ENCODE measurements at regions not wholly inside any gene's neighbourhood (a gene's known extent, or its start where the extent isn't known, plus 50 kb on each side); places are given as distances from the start of the nearest gene placed in this dataset.

DNA sequence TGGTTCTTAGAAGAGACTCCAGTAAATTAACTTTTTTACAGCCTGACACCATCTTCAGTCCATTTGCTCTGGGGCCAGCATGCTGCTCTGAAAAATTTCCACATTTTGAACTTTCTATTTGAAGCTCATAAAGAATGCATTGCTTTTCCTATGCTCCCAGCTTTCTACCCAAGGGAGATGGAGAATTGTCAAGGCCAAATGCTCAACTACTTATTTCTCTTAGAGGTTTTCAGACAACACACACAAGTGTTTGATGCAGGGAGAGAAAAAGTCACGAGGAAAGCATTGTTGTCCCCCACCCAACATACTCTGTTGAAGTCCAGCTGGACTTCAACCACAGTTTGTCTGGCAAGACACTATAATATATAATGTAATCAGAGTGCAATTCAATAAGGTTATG is 100.3 kb upstream of the CADPS start:
- no peaks in the 10 kb centered on the region for H3K9me3 ChIP-seq (ENCODE audit: control insufficient read depth in 4 of 4, insufficient read depth in 3 of 4, low read length in 3 of 4)
- TF ChIP-seq, protein P1, sequence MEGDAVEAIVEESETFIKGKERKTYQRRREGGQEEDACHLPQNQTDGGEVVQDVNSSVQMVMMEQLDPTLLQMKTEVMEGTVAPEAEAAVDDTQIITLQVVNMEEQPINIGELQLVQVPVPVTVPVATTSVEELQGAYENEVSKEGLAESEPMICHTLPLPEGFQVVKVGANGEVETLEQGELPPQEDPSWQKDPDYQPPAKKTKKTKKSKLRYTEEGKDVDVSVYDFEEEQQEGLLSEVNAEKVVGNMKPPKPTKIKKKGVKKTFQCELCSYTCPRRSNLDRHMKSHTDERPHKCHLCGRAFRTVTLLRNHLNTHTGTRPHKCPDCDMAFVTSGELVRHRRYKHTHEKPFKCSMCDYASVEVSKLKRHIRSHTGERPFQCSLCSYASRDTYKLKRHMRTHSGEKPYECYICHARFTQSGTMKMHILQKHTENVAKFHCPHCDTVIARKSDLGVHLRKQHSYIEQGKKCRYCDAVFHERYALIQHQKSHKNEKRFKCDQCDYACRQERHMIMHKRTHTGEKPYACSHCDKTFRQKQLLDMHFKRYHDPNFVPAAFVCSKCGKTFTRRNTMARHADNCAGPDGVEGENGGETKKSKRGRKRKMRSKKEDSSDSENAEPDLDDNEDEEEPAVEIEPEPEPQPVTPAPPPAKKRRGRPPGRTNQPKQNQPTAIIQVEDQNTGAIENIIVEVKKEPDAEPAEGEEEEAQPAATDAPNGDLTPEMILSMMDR (IDR thresholded peaks at IDR 0.05; ENCODE audit: control extremely low read depth, extremely low read depth), result no peak

DNA sequence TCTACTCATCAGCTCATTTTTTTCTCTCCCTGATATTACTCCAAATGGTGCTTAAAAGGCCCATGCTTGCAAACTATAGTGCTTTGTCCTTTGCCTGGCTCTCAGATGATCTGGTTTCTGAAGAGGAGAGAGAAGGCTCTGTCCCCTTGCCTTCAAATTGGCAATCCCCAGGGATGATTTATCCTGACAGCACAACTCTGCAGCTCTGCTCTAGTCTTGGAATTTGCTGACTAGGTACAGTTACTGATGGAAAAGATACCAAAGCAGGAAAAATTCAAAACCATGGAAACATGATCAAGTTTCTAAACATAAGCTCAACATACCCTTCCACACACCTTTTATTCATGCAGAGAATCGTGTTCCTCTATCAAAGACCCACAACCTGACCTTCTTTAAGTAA is 106.7 kb upstream of the CADPS start:
- ATAC-seq (ENCODE audit: insufficient read depth, low FRiP score) (no peak), DNase-seq (no peak)
- TF ChIP-seq, protein P1 (IDR thresholded peaks at IDR 0.05; ENCODE audit: control extremely low read depth, extremely low read depth), result no peak
- Histone ChIP-seq H3K27ac (ENCODE audit: low read depth in 1 of 2, low read length in 1 of 2) (no peak overlapping the region), H3K9me3 (ENCODE audit: control insufficient read depth in 4 of 4, insufficient read depth in 3 of 4, low read length in 3 of 4) (no peaks in the 10 kb centered on the region), H3K27me3 (ENCODE audit: control insufficient read depth in 3 of 3, insufficient read depth in 3 of 3, low read length in 2 of 3) (no peaks in the 10 kb centered on the region), H3K36me3 (ENCODE audit: control insufficient read depth in 4 of 4, insufficient read depth in 4 of 4, low read length in 4 of 4) (no peaks in the 10 kb centered on the region), H3K4me1 (ENCODE audit: control insufficient read depth in 5 of 5, insufficient read depth in 5 of 5, low read length in 5 of 5) (no peaks in the 10 kb centered on the region), H3K9ac (ENCODE audit: insufficient read depth in 1 of 2, low read length in 2 of 2) (no peak overlapping the region), H3K4me3 (no peak overlapping the region)
- 0% methylated on average over 1 of the region's 1 CpG for WGBS, 2 donors

More for the DNA sequence above, 100.3 kb upstream of the CADPS start:
- Histone ChIP-seq H3K4me1 (ENCODE audit: control insufficient read depth in 5 of 5, insufficient read depth in 5 of 5, low read length in 5 of 5) (no peaks in the 10 kb centered on the region), H3K36me3 (ENCODE audit: control insufficient read depth in 4 of 4, insufficient read depth in 4 of 4, low read length in 4 of 4) (no peaks in the 10 kb centered on the region), H3K27me3 (ENCODE audit: control insufficient read depth in 3 of 3, insufficient read depth in 3 of 3, low read length in 2 of 3) (no peaks in the 10 kb centered on the region), H3K9ac (ENCODE audit: insufficient read depth in 1 of 2, low read length in 2 of 2) (no peak overlapping the region), H3K27ac (ENCODE audit: low read depth in 1 of 2, low read length in 1 of 2) (no peak overlapping the region), H3K4me3 (no peak overlapping the region)
- WGBS, 2 donors, result 76 to 77% methylated on average over 1 of the region's 1 CpG
- DNase-seq, result no peak
- ATAC-seq (ENCODE audit: insufficient read depth, low FRiP score), result no peak

DNA sequence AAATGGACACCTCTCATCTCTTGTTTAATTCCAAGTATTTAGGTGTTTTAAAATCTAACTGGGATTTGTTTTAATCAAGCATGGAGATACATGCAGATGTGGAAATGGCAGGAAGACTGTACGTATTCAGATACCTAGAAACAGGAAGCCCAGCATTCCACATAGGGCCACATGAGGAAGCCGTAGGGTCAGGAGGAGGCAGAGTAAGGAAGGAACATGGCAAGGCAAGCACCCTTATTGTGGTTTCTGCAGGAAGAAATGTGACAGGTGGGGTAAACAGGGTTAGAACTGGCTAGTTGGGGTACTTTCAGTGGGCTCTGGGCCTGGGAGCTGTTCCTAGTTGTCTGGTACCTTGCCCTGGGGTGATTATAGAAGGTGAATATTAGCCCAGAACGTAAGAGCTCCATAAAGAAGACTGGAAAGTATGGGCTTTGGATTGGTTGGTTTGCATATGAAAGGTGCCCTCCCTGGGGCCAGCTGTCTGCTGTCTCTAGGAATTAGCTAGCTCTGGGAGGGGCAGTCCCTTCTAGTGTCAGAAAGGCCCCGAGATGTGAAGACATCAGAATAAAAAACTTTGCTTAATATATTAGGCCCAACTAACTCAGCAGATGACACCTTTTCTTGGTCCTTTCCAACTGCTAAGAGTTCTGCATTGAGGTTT is 107.7 kb upstream of the CADPS start:
- no peaks in the 10 kb centered on the region for H3K27me3 ChIP-seq (ENCODE audit: control insufficient read depth in 3 of 3, insufficient read depth in 3 of 3, low read length in 2 of 3)
- no peaks in the 10 kb centered on the region for H3K36me3 ChIP-seq (ENCODE audit: control insufficient read depth in 4 of 4, insufficient read depth in 4 of 4, low read length in 4 of 4)
- ATAC-seq (ENCODE audit: insufficient read depth, low FRiP score), result no peak
- H3K4me3 ChIP-seq, result no peak overlapping the region
- H3K27ac ChIP-seq (ENCODE audit: low read depth in 1 of 2, low read length in 1 of 2), result no peak overlapping the region
- H3K9me3 ChIP-seq (ENCODE audit: control insufficient read depth in 4 of 4, insufficient read depth in 3 of 4, low read length in 3 of 4), result no peaks in the 10 kb centered on the region
- DNase-seq, result no peak
- H3K9ac ChIP-seq (ENCODE audit: insufficient read depth in 1 of 2, low read length in 2 of 2), result no peak overlapping the region
- 33 to 47% methylated on average over 4 of the region's 4 CpGs for WGBS, 2 donors
- no peaks in the 10 kb centered on the region for H3K4me1 ChIP-seq (ENCODE audit: control insufficient read depth in 5 of 5, insufficient read depth in 5 of 5, low read length in 5 of 5)
- TF ChIP-seq, protein P1 (IDR thresholded peaks at IDR 0.05; ENCODE audit: control extremely low read depth, extremely low read depth), result no peak

DNA sequence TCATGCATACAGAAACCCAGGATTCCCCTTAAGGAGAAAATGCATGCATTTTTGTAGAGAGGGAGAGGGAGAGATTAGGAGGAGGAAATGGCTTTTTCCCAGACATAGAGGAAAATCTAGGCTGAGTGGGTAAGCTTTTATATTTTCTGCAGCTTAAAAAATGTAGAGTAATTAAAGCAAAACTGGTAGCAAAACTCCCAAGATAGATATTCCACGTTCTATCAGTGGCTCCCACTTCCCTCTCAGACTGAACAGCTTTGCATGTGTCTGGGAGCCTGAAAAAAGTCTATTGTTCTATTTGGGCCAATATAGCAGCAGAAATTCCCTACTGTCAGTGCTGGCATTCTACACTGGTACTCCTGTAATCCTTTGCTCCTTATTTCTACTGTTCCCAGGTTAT is 110.8 kb upstream of the CADPS start:
- Histone ChIP-seq H3K4me3 (no peak overlapping the region), H3K4me1 (ENCODE audit: control insufficient read depth in 5 of 5, insufficient read depth in 5 of 5, low read length in 5 of 5) (no peaks in the 10 kb centered on the region), H3K9ac (ENCODE audit: insufficient read depth in 1 of 2, low read length in 2 of 2) (no peak overlapping the region), H3K36me3 (ENCODE audit: control insufficient read depth in 4 of 4, insufficient read depth in 4 of 4, low read length in 4 of 4) (no peaks in the 10 kb centered on the region), H3K27ac (ENCODE audit: low read depth in 1 of 2, low read length in 1 of 2) (no peak overlapping the region), H3K27me3 (ENCODE audit: control insufficient read depth in 3 of 3, insufficient read depth in 3 of 3, low read length in 2 of 3) (no peaks in the 10 kb centered on the region), H3K9me3 (ENCODE audit: control insufficient read depth in 4 of 4, insufficient read depth in 3 of 4, low read length in 3 of 4) (no peaks in the 10 kb centered on the region)
- TF ChIP-seq, protein P1 (IDR thresholded peaks at IDR 0.05; ENCODE audit: control extremely low read depth, extremely low read depth), result no peak
- no peak for ATAC-seq (ENCODE audit: insufficient read depth, low FRiP score)
- DNase-seq, result no peak
- 55 to 87% methylated on average over 1 of the region's 1 CpG for WGBS, 2 donors
